SU-DHL-6 (cell line): ENCODE measurements at regions not wholly inside any gene's neighbourhood (a gene's known extent, or its start where the extent isn't known, plus 50 kb on each side); places are given as distances from the start of the nearest gene placed in this dataset.

ENCODE experiments used
- H2AFZ ChIP-seq: fragments of 200-600 bp; sonication (generic); 2 replicates; pipeline ENCODE4 v1.6.1; 2014; ENCODE audit warnings: low read depth, mild to moderate bottlenecking, moderate library complexity, mixed read lengths, antibody characterized with exemption, low read length; ENCODE audit not compliant: severe bottlenecking
- H3F3A ChIP-seq: fragments of 200-600 bp; shearing (Covaris generic); 2 replicates; pipeline ENCODE4 v1.6.0; 2016; ENCODE audit warnings: antibody characterized with exemption, mild to moderate bottlenecking; ENCODE audit not compliant: insufficient read depth
- H3K27ac ChIP-seq: fragments of 200-600 bp; sonication (generic); 2 replicates; pipeline ENCODE4 v1.5.1; 2016; ENCODE audit warnings: low read depth, mild to moderate bottlenecking, low read length, moderate library complexity, mixed read lengths
- H3K27me3 ChIP-seq: fragments of 200-600 bp; sonication (generic), shearing (Covaris generic); 2 replicates; pipeline ENCODE4 v1.6.0; 2014; ENCODE audit warnings: mild to moderate bottlenecking, low read length
- H3K36me3 ChIP-seq: fragments of 200-600 bp; sonication (generic); 2 replicates; pipeline ENCODE4 v1.6.1; 2014; ENCODE audit warnings: mild to moderate bottlenecking, low read length, mixed read lengths
- H3K4me2 ChIP-seq: fragments of 300-600, 200-600 bp; shearing (Covaris generic), sonication (generic); 2 replicates; pipeline ENCODE4 v1.6.0; 2014; ENCODE audit warnings: low read length, low read depth, mild to moderate bottlenecking; ENCODE audit not compliant: poor library complexity, severe bottlenecking
- H3K4me3 ChIP-seq: fragments of 200-600 bp; sonication (generic); 2 replicates; pipeline ENCODE4 v1.5.1; 2014; ENCODE audit warnings: antibody characterized with exemption, low read length, mild to moderate bottlenecking, mixed read lengths; ENCODE audit not compliant: insufficient read depth, poor library complexity, severe bottlenecking
- H3K79me2 ChIP-seq: fragments of 200-600 bp; sonication (generic); 2 replicates; pipeline ENCODE4 v1.6.1; 2014; ENCODE audit warnings: mild to moderate bottlenecking, low read length, moderate library complexity; ENCODE audit not compliant: insufficient read depth
- H3K9ac ChIP-seq: fragments of 200-600 bp; sonication (generic); 2 replicates; pipeline ENCODE4 v1.7.0; 2014; ENCODE audit warnings: mild to moderate bottlenecking, low read length
- H3K9me2 ChIP-seq: fragments of 200-600 bp; sonication (generic); replicated peaks from 2 replicates; pipeline ENCODE4 v1.6.1; 2014; ENCODE audit warnings: low read length; ENCODE audit not compliant: insufficient read depth
- H3K9me3 ChIP-seq: fragments of 200-600 bp; sonication (generic); 2 replicates; pipeline ENCODE4 v1.6.1; 2014; ENCODE audit warnings: low read length, mixed read lengths; ENCODE audit not compliant: insufficient read depth
- H4K20me1 ChIP-seq: fragments of 200-600 bp; sonication (generic); 2 replicates; pipeline ENCODE4 v1.6.1; 2014; ENCODE audit warnings: low read depth, mild to moderate bottlenecking, antibody characterized with exemption, low read length, moderate library complexity, mixed read lengths
- CTCF ChIP-seq: fragments of 200-600 bp; sonication (generic); IDR thresholded peaks from one replicate; pipeline ENCODE4 v1.5.1; 2017; ENCODE audit warnings: antibody characterized with exemption, mild to moderate bottlenecking, low read length, moderate library complexity; ENCODE audit not compliant: insufficient read depth, poor library complexity, severe bottlenecking
- EZH2phosphoT487 ChIP-seq: fragments of 200-600 bp; sonication (generic), shearing (Covaris generic); conservative IDR thresholded peaks from 2 replicates; pipeline ENCODE4 v1.6.1; 2018; ENCODE audit warnings: mild to moderate bottlenecking, antibody characterized with exemption, low read length, moderate library complexity, mixed read lengths

- Histone ChIP-seq H3K9me3 (no peaks in the 10 kb centered on the region), H4K20me1 (no peaks in the 10 kb centered on the region), H3K27me3 (no peaks in the 10 kb centered on the region), H3K9me2 (no peaks in the 10 kb centered on the region), H3K27ac (no peak overlapping the region), H3K9ac (no peak overlapping the region), H3F3A (no peaks in the 10 kb centered on the region), H3K4me2 (no peak overlapping the region), H3K79me2 (no peaks in the 10 kb centered on the region), H2AFZ (no peak overlapping the region), H3K4me3 (no peak overlapping the region), H3K36me3 (no peaks in the 10 kb centered on the region)
- TF ChIP-seq EZH2phosphoT487 = no peak
- TF ChIP-seq CTCF = no peak
Measured at GRCh38 chr16:51648526-51648925, 497.5 kb upstream of the SALL1 start.

GRCh38 chr16:51641191-51641765 is 490.2 kb upstream of the SALL1 start:
- TF ChIP-seq CTCF = no peak
- no peak for TF ChIP-seq EZH2phosphoT487
- Histone ChIP-seq H3K36me3 (no peaks in the 10 kb centered on the region), H3F3A (no peaks in the 10 kb centered on the region), H3K27ac (no peak overlapping the region), H2AFZ (no peak overlapping the region), H3K79me2 (no peaks in the 10 kb centered on the region), H3K4me3 (no peak overlapping the region), H3K9me2 (no peaks in the 10 kb centered on the region), H4K20me1 (no peaks in the 10 kb centered on the region), H3K9ac (no peak overlapping the region), H3K4me2 (no peak overlapping the region), H3K27me3 (no peaks in the 10 kb centered on the region), H3K9me3 (no peaks in the 10 kb centered on the region)

- Histone ChIP-seq H3K27me3 (no peaks in the 10 kb centered on the region), H3K27ac (no peak overlapping the region), H3K4me2 (no peak overlapping the region), H3K9ac (no peak overlapping the region), H2AFZ (no peak overlapping the region), H3K9me2 (no peaks in the 10 kb centered on the region), H3K4me3 (no peak overlapping the region), H4K20me1 (no peaks in the 10 kb centered on the region), H3F3A (no peaks in the 10 kb centered on the region), H3K79me2 (no peaks in the 10 kb centered on the region), H3K9me3 (no peaks in the 10 kb centered on the region), H3K36me3 (no peaks in the 10 kb centered on the region)
- no peak for TF ChIP-seq CTCF
- no peak for TF ChIP-seq EZH2phosphoT487
Measured at GRCh38 chr16:51640196-51640595, 489.1 kb upstream of the SALL1 start.
